HG02852 (cell line): ENCODE measurements at regions not wholly inside any gene's neighbourhood (a gene's known extent, or its start where the extent isn't known, plus 50 kb on each side); places are given as distances from the start of the nearest gene placed in this dataset.

ENCODE experiments used
- ATAC-seq: cut with Tn5 transposase; IDR thresholded peaks from one replicate; pipeline ENCODE4 v1.9.1; 2021; ENCODE audit warnings: mild to moderate bottlenecking, moderate library complexity; ENCODE audit not compliant: unreplicated experiment

DNA sequence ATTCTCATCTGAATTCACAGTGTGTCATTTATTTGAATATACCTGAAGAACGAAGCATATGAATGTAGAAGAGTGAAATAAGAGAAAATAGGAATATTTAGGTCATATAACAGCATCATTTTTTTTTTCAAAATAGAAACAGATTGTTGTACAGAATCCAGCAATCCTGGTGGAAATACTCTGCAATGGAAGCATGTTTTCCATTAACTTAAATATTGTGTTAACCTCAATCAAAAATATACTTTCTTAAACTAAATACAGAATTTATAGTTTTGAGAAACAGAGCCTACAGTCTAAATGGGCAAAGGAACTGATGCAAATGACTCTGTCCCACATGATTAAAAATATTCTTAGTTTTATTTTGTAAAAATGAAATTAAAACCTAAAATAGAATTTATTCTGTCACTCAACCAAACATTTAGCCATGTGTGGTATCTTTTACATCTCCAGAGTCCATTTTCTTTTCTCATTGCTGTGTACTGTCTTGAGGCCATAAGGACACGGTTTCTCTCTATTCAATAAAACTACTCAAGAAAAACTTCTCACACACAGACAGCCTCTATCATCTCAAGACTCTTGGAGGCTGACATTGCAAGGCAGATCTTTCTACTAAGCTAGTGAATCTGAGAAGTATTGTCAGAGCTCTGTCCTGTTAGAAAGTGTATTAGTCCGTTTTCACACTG lies 322.6 kb downstream of the LTN1 start:
- no peak for ATAC-seq

DNA sequence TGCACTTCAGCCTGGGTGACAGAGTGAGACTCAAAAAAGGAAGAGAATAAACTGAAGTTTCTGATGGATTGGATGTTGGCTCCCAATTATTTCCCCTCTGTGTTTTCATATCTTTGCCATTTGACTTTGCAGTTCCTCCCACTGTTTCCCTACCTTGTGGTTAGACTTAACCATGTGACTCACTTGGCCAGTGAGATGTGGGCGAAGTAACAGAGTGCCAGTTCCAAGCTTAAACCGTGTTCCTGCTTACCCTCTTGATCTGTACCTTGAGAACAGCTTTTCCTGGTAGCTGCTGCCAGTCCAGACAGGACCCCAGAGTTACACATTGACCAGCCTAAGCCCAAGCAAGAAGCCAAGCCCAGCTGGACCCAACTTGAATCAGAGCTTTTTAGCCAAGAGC lies 323.4 kb downstream of the LTN1 start:
- ATAC-seq = no peak

DNA sequence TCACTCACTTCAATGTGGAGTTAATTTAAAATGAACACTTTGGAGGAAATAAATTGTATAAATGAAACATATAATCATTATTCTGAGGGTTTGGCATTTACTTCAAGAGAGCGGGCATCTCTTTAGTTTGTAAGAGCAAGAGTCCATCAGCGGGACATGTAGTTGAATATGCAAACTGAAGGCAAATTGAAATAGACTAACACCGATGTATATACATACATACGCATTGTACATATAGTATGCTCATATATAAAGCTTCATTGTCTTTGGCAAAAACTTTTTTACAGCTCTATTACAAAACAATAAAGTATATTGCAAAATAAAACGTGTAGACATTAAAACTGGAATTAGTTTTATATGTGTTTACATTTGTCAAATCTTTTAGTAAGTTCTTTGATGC lies 328.9 kb downstream of the LTN1 start:
- no peak for ATAC-seq

DNA sequence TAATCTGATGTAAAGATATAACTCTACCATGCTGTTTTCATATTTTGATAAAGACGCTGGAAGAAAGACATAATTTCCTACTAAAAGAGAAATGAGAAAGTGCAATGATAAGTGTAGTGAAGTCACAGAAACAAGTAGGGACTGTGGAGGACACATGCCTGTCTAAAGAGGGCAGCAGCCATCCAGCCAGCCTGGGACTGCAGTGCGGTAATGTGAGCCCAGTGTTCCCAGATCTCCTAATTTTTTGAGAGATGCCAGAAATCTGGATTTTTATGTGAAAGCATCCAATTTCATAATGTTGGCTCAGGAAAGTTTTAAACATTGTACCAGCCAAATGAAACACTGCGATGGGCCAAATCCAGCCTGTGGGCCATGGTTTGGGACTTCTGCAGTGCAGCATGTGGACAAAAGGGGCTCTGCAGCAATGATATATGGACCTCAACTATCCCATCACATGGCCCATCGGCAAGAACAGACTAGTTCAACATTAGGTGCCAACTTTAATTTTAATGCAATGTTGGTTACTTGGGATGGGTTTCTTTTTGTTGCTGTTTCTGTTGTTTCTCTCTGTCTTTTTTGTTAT lies 329.5 kb downstream of the LTN1 start:
- ATAC-seq = no peak

DNA sequence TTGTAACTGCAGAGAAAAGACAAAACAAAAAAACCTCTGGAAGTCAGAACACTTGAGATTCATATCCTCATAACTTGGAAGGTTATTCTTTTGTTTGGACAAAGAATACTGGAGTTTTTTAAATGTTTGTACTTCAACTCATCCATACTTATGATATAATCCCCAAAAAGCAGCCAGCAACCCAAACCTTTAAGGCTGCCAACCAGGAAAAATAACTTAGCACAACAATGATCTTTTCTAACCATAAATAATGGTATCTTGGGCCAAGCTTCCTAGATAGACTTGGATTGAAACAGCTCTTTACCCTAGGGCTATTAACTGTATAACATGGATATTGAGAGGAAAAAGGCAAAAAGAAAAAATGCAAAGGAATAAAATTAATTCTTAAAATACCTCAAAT lies 335.1 kb downstream of the LTN1 start:
- no peak for ATAC-seq

DNA sequence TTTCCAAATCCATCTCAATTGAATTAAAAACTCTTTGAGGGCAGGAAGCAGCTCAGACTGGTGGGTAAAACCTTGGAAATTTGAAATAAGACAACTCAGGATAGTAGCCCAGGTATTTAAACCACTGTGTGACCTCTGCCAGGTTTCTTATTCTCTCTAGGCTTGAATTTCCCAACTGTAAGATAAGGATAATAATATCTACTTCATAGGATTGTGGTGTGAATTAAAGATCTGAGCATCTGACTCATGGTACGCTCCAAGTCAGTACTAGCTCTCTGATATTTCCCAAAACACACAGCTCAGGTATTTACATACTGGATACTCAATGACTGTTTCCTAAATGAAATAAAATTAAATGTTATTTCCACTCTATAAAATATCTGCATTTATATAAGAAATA lies 337.2 kb downstream of the LTN1 start:
- no peak for ATAC-seq

DNA sequence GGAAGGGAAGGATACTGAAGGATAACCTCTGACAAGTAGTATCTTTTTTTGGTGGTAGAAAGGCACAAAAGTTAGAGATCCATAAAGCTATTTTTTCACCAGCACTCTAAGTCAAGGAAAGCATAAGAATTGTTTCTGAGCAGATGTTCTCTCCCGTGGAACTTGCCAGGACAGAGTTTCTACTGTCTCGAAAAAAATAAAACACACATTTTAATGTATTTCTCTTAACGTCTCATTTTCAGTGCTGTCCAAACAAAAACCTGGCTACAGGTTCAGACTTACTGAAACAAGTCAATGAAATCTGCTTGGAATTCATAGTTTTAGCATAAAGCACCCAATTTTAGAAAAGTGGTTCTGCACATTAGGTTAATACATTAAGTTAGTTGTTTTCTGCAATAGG lies 338.3 kb downstream of the LTN1 start:
- ATAC-seq = no peak

DNA sequence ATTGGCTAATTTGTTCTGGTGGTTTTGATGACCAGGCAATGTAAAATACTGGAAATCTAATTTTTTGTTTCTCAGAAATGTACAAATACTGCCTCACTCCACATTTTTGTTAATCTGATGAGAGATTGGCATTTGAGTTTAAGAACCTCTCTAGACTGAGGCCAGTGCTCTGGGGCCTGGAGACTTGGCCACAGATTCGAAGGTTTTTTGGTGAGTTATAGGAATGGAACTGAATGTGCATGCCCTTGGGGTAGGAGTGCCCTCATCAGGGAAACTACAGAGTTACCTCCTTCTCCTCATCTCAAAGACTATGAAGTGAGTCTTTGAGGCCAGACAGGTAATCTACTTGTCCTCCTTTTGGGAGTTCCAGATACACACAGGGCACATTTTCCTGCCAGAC lies 347.9 kb downstream of the LTN1 start:
- ATAC-seq = no peak

DNA sequence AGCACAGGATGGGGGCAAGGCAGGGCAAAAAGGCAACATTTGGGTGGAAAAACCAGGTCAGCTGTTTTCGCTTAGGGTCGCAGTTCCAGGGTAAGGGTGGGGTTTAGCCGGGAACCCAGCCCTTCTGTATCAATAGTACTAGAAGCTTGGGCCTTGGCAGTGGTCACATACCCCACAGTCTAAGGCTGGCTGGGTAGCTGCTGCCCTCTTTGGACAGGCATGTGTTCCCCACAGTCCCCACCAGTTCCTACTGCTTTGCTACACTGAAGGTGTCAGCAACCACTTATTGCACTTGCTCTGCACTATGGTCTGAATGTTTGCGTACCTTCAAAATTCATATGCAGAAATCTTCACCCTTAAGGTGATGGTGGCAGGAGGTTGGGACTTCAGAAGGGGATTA lies 349.8 kb downstream of the LTN1 start:
- ATAC-seq = no peak

DNA sequence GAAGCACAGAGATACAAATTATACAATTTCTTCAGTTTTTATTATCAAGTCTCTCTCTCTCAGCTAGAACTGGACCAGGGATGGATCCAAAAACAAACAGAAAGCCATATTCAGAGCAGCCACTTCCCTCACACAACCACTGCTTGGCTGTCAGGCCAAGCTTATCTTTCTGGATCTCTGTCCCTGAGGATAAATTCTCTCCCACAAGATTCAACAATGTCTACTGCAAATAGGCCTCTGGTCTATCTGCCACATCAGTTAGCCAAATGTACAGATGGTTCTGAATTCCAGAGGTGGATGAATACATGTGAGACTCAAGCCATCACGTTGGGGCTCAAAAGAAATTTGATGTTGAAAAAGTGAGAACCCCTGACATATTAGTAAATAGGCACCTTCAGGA lies 350.9 kb downstream of the LTN1 start:
- no peak for ATAC-seq

DNA sequence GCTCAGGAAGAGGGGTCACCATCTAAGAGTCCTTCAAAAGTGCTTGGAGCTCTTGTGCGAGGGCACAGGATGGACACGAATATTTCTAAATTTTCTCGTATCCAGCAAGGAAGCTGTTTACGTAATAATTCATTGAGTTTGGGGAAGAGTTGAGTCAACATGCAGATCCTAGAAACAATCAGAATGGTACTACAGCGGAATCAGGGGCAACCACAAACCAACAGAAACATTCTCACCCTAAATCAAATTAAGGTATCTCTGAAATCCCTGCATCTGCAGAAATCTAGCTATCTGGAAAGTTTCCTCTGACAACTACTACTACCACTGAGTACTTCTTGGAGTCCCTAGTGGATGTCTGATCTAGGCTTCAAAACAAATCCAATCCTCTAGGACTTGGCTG lies 352.4 kb downstream of the LTN1 start:
- ATAC-seq = no peak

DNA sequence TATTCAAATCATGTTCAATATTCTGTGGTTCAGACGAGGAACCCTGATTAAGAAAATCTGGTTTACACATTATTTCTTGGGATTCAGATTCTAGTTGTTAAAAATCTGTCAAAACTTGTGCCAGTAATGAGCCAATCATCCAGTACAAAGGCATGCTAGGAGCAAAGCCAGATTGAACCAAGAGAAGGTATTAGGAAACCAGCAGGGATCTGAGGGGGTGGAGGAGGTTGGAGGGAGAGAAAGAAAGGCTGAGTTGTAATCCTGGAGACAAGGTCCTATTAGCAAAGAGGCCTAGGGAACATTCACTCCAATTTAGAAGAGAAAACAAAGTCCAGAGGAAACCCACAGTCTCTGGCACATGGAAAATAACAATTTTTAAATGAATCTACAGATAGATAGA lies 352.9 kb downstream of the LTN1 start:
- ATAC-seq = no peak

DNA sequence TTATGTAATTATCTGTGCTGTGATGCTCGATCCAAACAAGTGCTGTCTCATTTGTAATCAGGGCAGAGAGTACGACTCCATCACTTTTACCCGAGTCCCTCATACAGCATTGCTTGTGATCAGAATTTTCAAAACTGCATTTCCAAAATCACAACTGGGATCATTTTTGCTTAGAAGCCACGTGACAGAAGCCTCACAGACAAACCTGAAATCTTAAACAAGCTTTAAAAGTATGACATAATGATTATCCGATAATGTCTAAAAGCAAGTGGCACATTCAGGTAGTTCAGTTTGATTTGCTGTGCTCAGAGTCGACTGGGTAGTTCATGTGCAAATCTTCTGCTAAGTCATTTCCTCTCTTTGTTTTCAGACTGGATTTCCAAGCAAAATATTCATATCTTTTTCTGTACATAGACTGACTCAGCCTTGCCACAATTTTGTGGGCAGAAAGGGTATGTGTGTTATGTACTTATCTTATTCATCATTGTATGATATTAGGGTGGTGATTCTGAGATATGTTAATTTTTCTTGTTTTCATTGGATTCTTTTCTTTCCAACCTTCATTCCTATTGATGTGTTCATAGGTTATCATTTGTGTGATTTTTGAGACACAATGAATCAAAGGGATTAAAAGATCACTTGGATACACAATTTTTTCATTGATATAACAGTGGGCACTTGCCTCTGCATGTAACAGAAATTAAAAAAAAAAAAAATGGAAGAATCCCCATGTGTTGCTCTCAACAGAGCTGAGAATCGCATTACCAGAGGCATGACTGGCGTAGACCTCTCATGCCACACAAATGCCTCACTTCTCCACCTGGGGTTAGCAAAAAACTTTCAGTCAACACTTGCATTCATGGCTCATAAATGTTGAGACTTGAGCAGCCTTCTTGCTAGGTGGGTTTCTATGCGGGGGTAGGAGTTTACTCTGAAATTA lies 355.7 kb downstream of the LTN1 start:
- no peak for ATAC-seq

DNA sequence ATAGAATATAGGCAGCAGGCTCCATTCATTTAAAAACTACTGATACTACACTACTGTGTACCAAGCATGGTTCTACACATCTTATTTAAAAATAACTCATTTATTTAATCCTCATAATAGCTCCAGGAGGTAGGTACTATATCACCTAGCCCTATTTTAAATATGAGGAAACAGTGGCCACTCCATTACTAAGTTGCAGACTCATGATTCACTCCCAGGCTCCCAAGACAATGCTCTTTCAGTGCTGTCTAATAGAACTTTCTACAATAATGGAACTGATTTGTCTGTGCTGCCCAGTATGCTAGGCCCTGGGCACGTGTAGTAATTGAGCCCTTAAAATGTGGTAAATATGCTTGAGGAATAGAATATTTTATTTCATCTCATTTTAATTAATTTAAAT lies 357.1 kb downstream of the LTN1 start:
- no peak for ATAC-seq

DNA sequence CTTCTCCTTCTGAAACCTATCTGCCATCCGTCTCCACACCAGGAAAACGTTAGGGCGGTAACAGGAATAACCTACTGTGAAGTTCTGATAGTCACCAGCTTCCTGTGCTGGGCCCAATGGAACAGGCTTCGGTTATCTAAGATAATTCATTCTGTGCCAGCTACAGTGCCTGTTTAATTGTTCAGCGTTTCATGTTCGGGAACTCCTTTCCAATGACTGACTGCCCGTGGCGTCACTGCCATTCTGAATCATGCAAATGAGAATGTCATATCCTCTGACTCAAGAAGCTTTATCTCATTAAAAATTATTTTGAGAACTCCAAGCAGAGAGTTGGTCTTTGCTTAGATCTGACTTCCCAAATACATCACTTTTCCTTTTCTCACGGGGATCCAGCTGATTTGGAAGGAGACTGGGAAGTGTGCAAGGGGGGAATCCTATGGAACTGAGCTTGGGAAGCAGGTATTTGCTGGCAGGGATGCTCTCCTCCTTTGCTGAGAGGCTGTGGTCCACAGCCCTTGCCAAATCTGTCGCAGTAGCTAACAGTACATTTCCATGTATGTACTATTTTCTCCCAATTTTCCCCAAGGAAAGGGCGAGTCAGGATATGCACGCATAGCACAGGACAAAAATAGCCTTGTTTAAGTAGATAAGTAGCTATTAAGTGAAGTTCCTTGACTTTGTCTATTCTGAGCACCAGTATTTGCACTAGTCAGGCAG lies 358.7 kb downstream of the LTN1 start:
- no peak for ATAC-seq

DNA sequence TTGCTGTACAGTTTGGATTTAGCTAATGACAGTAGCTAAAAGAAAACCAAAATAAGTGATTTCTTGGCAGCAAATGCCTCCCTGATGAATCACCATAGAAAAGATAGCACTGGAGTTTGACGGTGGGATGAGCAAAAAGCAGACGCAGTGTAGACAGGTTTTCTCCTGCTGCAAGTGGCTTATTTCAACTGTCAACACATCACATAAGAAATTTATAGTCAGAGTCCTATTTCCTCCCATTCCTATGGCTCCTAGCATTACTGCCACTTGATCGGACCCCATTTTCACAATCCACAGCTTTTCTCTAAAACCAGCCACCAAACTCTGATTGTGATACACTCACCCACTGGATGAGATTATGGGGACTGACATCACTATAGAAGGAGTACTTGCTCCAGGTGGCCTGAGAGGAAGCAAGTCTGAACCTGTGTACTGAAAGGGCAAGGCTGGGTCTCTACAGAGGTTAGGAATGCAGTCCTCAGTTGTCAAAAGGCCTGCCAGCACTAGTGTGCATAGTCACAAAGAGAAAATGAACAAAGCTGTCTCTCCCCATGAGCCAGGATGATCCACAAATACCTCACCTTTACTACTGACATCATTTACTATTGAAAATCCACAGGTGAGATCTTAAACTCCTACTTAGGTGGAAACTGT lies 359.8 kb downstream of the LTN1 start:
- ATAC-seq = no peak

DNA sequence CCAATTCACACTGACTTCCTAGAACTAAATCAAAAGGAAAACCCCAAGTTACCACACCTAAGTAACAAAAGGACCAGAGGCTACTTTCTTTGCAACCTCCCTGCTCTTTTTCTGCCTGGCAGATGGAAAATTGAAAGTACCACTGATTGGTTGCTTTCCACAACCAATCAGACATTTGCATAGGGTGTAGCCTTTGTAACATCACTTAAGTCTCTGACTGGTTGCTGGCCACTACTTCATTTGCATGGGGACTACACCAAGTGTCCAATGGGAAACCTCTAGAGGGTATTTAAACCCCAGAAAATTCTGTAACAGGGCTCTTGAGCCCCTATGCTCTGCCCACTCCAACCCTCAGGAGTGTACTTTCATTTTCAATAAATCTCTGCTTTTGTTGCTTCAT lies 365.0 kb downstream of the LTN1 start:
- no peak for ATAC-seq

DNA sequence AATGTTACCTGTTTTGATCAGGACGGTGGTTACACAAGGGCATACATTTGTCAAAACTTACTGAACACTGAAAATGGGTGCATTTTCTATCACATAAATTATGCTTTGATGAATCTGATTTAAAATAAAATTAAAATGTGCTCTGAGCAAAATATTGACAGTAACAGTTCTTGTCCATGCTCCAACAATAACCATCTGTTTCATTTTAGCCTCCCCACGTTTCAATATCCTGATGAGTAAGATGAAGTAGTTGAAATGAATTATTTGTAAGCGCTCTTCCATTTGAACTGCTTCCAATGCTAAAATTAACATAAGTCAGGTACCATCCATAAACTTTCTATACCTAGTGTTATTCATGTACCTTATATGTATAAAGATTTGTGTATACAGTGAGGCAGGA lies 365.4 kb downstream of the LTN1 start:
- ATAC-seq = no peak

DNA sequence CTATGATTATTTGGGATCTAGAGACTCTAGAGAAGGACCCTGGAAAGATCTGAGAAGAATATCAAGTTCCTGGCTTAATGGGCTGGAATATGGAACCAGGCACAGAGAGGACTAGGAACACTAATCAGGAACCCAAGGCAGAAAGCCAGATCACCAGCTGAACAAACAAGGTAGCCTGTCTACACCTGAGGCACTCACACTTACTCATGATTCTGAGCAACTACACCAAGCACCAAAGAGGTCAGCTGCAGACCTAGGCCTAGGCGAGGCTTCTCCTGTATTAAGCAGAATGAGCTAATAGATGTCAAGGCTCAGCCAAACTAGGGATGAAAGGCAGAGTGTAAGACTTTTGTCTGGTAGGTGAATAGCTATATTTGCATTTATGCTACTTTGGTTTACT lies 368.1 kb downstream of the LTN1 start:
- no peak for ATAC-seq

DNA sequence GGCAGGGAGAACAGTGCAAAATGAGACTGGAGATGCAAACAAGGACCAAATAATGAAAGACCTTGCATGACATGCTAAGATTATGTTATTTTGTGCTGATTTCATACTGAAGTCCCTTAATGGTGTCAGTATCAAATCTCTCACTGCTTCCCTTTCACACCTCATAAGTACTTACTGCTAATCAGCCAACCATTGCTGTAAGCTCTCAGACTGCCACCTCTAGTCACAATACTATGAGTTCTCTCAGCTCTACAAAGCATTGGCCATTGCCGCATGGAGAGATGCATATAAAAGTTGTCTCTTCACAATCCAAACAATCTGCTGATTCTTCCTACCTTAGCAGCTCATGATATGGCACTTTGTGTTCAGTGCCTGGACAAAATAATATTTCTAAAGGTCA lies 375.4 kb downstream of the LTN1 start:
- ATAC-seq = no peak

DNA sequence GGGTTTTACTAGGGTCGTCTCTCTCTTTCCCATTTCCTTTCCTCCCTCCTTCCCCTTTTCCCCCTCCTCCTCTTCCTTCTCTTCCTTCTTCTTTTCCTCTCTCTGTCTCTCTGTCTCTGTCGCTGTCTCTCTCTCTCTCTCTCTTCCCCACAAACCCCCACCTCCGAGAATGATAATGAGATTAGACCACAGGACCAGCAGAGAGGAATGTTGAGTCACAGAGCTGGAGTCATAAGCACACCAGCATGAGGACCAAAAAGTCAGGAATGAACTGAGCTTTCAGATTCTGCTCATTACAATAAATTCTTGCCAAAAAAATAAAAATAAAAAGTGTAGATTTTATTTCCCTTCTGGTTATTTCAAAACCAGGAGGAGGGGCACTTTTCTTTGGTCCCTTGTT lies 377.4 kb downstream of the LTN1 start:
- no peak for ATAC-seq
